Kidney (tissue), 13 donors: ENCODE measurements at regions not wholly inside any gene's neighbourhood (a gene's known extent, or its start where the extent isn't known, plus 50 kb on each side); places are given as distances from the start of the nearest gene placed in this dataset.
"Not testable (repeated sequence)": the region's sequence is repeated elsewhere in the genome, so short reads cannot be mapped to it uniquely, and the experiment has no call there.

ENCODE experiments used
- DNase-seq, 5 donors: peaks; one replicate each; pipeline ENCODE4 v3.0.0-alpha.2; 2013 to 2020
- FAIRE-seq: peaks from 2 replicates; lab custom pipeline; 2012; peaks lifted over from hg19 to GRCh38; lab: Jason Lieb, UNC
- H3K27ac ChIP-seq, 2 donors: one replicate each; pipeline ENCODE4 v1.7.0; 2013; ENCODE audit warnings: low read depth in 2 of 2, low read length in 2 of 2, inconsistent platforms in 1 of 2
- H3K27me3 ChIP-seq: one replicate; pipeline ENCODE4 v1.7.1; 2013; ENCODE audit warnings: low read length, inconsistent platforms; ENCODE audit not compliant: control insufficient read depth, insufficient read depth
- H3K36me3 ChIP-seq, 3 donors: one replicate each; pipeline versions ENCODE4 v1.7.0 to v1.7.1; 2013; ENCODE audit warnings: low read length in 3 of 3, control low read depth in 1 of 3, inconsistent platforms in 1 of 3; ENCODE audit not compliant: insufficient read depth in 3 of 3, control insufficient read depth in 2 of 3
- H3K4me1 ChIP-seq, 3 donors: one replicate each; pipeline versions ENCODE4 v1.7.0 to v1.7.1; 2013; ENCODE audit warnings: low read length in 3 of 3, inconsistent platforms in 1 of 3, low read depth in 1 of 3; ENCODE audit not compliant: control insufficient read depth in 2 of 3, insufficient read depth in 2 of 3
- H3K4me3 ChIP-seq, 3 donors: one replicate each; pipeline versions ENCODE4 v1.7.0 to v1.8.1; 2013; ENCODE audit warnings: low read length in 3 of 3, control low read depth in 1 of 3, inconsistent platforms in 1 of 3
- H3K9ac ChIP-seq, 3 donors: one replicate each; pipeline versions ENCODE4 v1.7.0 to v1.7.1; 2013; ENCODE audit warnings: low read length in 3 of 3, control low read depth in 1 of 3, inconsistent platforms in 1 of 3
- H3K9me3 ChIP-seq, 3 donors: one replicate each; pipeline versions ENCODE4 v1.7.0 to v1.7.1; 2013; ENCODE audit warnings: low read length in 3 of 3, control low read depth in 1 of 3, inconsistent platforms in 1 of 3; ENCODE audit not compliant: control insufficient read depth in 2 of 3, insufficient read depth in 1 of 3
- CTCF ChIP-seq: IDR thresholded peaks from 3 replicates; pipeline ENCODE4 v1.5.1; 2012; ENCODE audit warnings: mild to moderate bottlenecking, moderate library complexity, borderline replicate concordance; ENCODE audit not compliant: insufficient read depth; ENCODE audit errors: extremely low read depth
- intact Hi-C: fragments of 100-400 bp; cut with DNase I; formaldehyde crosslinking; loops from one replicate; pipeline ENCODE4 v1.11.1; 2022
- donor health status: control.
- donor health status: control.
- donor health status: control.
- donor health status: control.
- donor health status: control.
- donor health status: DM: yes; HTN: yes; CAD: no.
- donor health status: Normal renal cell carcinoma (clear cell type).

GRCh38 chr7:17415955-17416354 lies 117.5 kb downstream of the AHR start:
- no peak for TF ChIP-seq CTCF
- H3K4me1 ChIP-seq, result no peaks in the 10 kb centered on the region
- H3K27ac ChIP-seq, result no peak overlapping the region
- no peak overlapping the region for H3K4me3 ChIP-seq
- H3K9me3 ChIP-seq, result no peaks in the 10 kb centered on the region
- no peak overlapping the region for H3K9ac ChIP-seq
- H3K36me3 ChIP-seq, result no peaks in the 10 kb centered on the region
- FAIRE-seq (no peak), DNase-seq (no peak)
- no peaks in the 10 kb centered on the region for H3K27me3 ChIP-seq
- intact Hi-C loops, result no loop called here

GRCh38 chr7:17420308-17421015 lies 122.0 kb downstream of the AHR start:
- intact Hi-C loops, H3K9ac ChIP-seq, H3K36me3 ChIP-seq, H3K27me3 ChIP-seq, H3K4me3 ChIP-seq, FAIRE-seq, H3K9me3 ChIP-seq, DNase-seq, H3K27ac ChIP-seq, H3K4me1 ChIP-seq: not testable (repeated sequence)

GRCh38 chr7:17421941-17422340 lies 123.5 kb downstream of the AHR start:
- Histone ChIP-seq H3K36me3 (no peaks in the 10 kb centered on the region), H3K27me3 (no peaks in the 10 kb centered on the region), H3K9ac (no peak overlapping the region), H3K27ac (no peak overlapping the region), H3K4me3 (no peak overlapping the region), H3K9me3 (no peaks in the 10 kb centered on the region), H3K4me1 (no peaks in the 10 kb centered on the region)
- DNase-seq (no peak), FAIRE-seq (no peak)
- intact Hi-C loops, result no loop called here
- no peak for TF ChIP-seq CTCF

GRCh38 chr7:17422966-17423365 lies 124.5 kb downstream of the AHR start:
- intact Hi-C loops, result no loop called here
- no peaks in the 10 kb centered on the region for H3K36me3 ChIP-seq
- H3K27ac ChIP-seq, result no peak overlapping the region
- DNase-seq (peak in 1 of 5 donors; percentile 27), FAIRE-seq (no peak)
- no peaks in the 10 kb centered on the region for H3K9me3 ChIP-seq
- H3K4me1 ChIP-seq, result no peaks in the 10 kb centered on the region
- no peak overlapping the region for H3K9ac ChIP-seq
- H3K27me3 ChIP-seq, result no peaks in the 10 kb centered on the region
- TF ChIP-seq CTCF, result no peak
- H3K4me3 ChIP-seq, result no peak overlapping the region
